LNCaP clone FGC (cell line): ENCODE measurements at regions not wholly inside any gene's neighbourhood (a gene's known extent, or its start where the extent isn't known, plus 50 kb on each side); places are given as distances from the start of the nearest gene placed in this dataset.
A peak's percentile ranks its signal among the peaks of the same experiment; 100 is the strongest.
"Not testable (repeated sequence)": the region's sequence is repeated elsewhere in the genome, so short reads cannot be mapped to it uniquely, and the experiment has no call there.

ENCODE experiments used
- DNase-seq: peaks from one replicate; pipeline ENCODE4 v3.0.0-alpha.2; 2011; ENCODE audit warnings: low read depth
- H3K4me3 ChIP-seq: 2 replicates; pipeline ENCODE4 v1.5.1; 2011; ENCODE audit warnings: mild to moderate bottlenecking, low read depth, low read length, control low read depth
- TF ChIP-seq, protein P1 (sequence below): IDR thresholded peaks from 2 replicates; pipeline ENCODE4 v1.5.1; 2012; ENCODE audit warnings: mild to moderate bottlenecking; ENCODE audit not compliant: control insufficient read depth, insufficient read depth; ENCODE audit errors: extremely low read depth

DNA sequence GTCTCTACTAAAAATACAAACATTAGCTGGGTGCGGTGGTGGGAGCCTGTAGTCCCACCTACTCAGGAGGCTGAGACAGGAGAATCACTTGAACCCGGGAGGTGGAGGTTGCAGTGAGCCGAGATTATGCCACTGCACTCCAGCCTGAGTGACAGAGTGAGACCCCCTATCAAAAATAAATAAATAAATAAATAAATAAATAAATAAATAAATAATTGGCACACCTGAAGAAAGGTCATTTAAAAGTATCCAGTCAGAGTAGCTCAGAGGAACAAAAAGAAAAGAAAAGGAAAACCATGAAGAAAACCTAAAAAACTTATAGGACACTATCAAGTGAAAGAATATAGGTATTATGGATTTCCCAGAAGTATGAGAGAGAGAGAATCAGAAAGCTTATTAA, 330.1 kb upstream of the AR start:
- not testable (repeated sequence) for H3K4me3 ChIP-seq, DNase-seq

DNA sequence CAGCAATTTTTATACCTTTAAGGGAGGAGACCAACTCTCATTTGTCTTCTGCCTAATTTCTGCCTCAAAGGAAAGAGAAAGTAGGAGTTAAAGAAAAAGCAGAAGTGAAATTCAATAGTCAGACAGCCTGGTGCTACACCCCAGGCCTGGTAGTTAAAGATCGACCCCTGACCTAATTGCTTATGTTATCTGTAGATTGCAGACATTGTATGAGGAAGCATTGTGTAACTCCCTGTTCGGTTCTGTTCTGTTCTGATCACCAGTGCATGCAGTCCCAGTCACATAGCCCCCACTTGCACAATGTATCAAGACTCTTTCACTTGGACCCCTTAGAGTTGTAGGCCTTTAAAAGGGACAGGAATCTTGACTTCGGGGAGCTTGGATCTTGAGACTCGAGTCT, 335.9 kb upstream of the AR start:
- DNase-seq: no peak
- H3K4me3 ChIP-seq: no peak overlapping the region

GRCh38 chrX:67159437-67159836, 384.4 kb upstream of the AR start:
- no peak for DNase-seq
- TF ChIP-seq, protein P1, sequence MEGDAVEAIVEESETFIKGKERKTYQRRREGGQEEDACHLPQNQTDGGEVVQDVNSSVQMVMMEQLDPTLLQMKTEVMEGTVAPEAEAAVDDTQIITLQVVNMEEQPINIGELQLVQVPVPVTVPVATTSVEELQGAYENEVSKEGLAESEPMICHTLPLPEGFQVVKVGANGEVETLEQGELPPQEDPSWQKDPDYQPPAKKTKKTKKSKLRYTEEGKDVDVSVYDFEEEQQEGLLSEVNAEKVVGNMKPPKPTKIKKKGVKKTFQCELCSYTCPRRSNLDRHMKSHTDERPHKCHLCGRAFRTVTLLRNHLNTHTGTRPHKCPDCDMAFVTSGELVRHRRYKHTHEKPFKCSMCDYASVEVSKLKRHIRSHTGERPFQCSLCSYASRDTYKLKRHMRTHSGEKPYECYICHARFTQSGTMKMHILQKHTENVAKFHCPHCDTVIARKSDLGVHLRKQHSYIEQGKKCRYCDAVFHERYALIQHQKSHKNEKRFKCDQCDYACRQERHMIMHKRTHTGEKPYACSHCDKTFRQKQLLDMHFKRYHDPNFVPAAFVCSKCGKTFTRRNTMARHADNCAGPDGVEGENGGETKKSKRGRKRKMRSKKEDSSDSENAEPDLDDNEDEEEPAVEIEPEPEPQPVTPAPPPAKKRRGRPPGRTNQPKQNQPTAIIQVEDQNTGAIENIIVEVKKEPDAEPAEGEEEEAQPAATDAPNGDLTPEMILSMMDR: no peak
- no peak overlapping the region for H3K4me3 ChIP-seq

More for the DNA sequence above, 335.9 kb upstream of the AR start:
- TF ChIP-seq, protein P1: no peak

- H3K4me3 ChIP-seq: no peak overlapping the region
- TF ChIP-seq, protein P1: no peak
Observed at GRCh38 chrX:67114635-67115034, 429.2 kb upstream of the AR start.

GRCh38 chrX:67105758-67106116, 438.1 kb upstream of the AR start:
- no peak for DNase-seq
- TF ChIP-seq, protein P1: no peak
- no peak overlapping the region for H3K4me3 ChIP-seq

More at GRCh38 chrX:67114635-67115034, 429.2 kb upstream of the AR start:
- no peak for DNase-seq

- no peak overlapping the region for H3K4me3 ChIP-seq
- TF ChIP-seq, protein P1: no peak
- DNase-seq: peak; percentile 58
Observed at GRCh38 chrX:67104982-67105757, 438.7 kb upstream of the AR start.

- TF ChIP-seq, protein P1: no peak
- no peak overlapping the region for H3K4me3 ChIP-seq
- no peak for DNase-seq
Observed at GRCh38 chrX:67100031-67100884, 443.6 kb upstream of the AR start.
